Ureter (tissue), 1 donor: ENCODE measurements at regions not wholly inside any gene's neighbourhood (a gene's known extent, or its start where the extent isn't known, plus 50 kb on each side); places are given as distances from the start of the nearest gene placed in this dataset.

Source experiments
- DNase-seq: peaks from one replicate; pipeline ENCODE4 v3.0.0-alpha.2; 2020; ENCODE audit warnings: low spot score
- donor health status: DM: yes; HTN: yes; CAD: no.

GRCh38 chr9:110058304-110058953 lies 149.5 kb downstream of the C9orf152 start:
- DNase-seq = peak; percentile 60

GRCh38 chr9:110059461-110059860 lies 148.5 kb downstream of the C9orf152 start:
- no peak for DNase-seq

- no peak for DNase-seq
These were observed 143.2 kb downstream of the C9orf152 start for GRCh38 chr9:110064803-110065202.

GRCh38 chr9:110065532-110065931 lies 142.4 kb downstream of the C9orf152 start:
- no peak for DNase-seq

GRCh38 chr9:110066929-110067716 lies 140.8 kb downstream of the C9orf152 start:
- no peak for DNase-seq

GRCh38 chr9:110068212-110068611 lies 139.7 kb downstream of the C9orf152 start:
- DNase-seq = no peak

GRCh38 chr9:110069326-110070248 lies 138.4 kb downstream of the C9orf152 start:
- DNase-seq = no peak

- no peak for DNase-seq
These were observed 135.2 kb downstream of the C9orf152 start for GRCh38 chr9:110072597-110073355.

GRCh38 chr9:110073356-110073905 lies 134.5 kb downstream of the C9orf152 start:
- DNase-seq = no peak

GRCh38 chr9:110076894-110077725 lies 130.8 kb downstream of the C9orf152 start:
- no peak for DNase-seq

- no peak for DNase-seq
These were observed 130.0 kb downstream of the C9orf152 start for GRCh38 chr9:110077925-110078324.

- DNase-seq = no peak
These were observed 129.4 kb downstream of the C9orf152 start for GRCh38 chr9:110078604-110079003.

GRCh38 chr9:110081395-110081794 lies 126.6 kb downstream of the C9orf152 start:
- DNase-seq = no peak

GRCh38 chr9:110083866-110084265 lies 124.1 kb downstream of the C9orf152 start:
- DNase-seq = no peak

GRCh38 chr9:110086537-110086936 lies 121.4 kb downstream of the C9orf152 start:
- DNase-seq = no peak

- no peak for DNase-seq
These were observed 120.4 kb downstream of the C9orf152 start for GRCh38 chr9:110087605-110088004.

- DNase-seq = no peak
These were observed 119.9 kb downstream of the C9orf152 start for GRCh38 chr9:110088099-110088498.

GRCh38 chr9:110089681-110090370 lies 118.1 kb downstream of the C9orf152 start:
- no peak for DNase-seq

GRCh38 chr9:110092792-110093191 lies 115.2 kb downstream of the C9orf152 start:
- DNase-seq = no peak

- no peak for DNase-seq
These were observed 114.5 kb downstream of the C9orf152 start for GRCh38 chr9:110093417-110093816.
